K562 (cell line): ENCODE measurements at regions not wholly inside any gene's neighbourhood (a gene's known extent, or its start where the extent isn't known, plus 50 kb on each side); places are given as distances from the start of the nearest gene placed in this dataset.

Experiments
- CBX3 ChIP-seq, 2 experiments: IDR thresholded peaks; 1 replicate in 1 of 2; 2 replicates in 1 of 2; pipeline ENCODE4 v1.6.1; 2012; ENCODE audit warnings: inconsistent platforms in 2 of 2, low read length in 2 of 2, borderline replicate concordance in 1 of 2, control low read depth in 1 of 2
- HEY1 ChIP-seq: fragments of 250-450 bp; sonication (Bioruptor Pico); IDR thresholded peaks from 2 replicates; pipeline ENCODE4 v1.5.0; 2020; ENCODE audit warnings: mild to moderate bottlenecking, moderate library complexity, borderline replicate concordance
- KDM4B ChIP-seq, 2 experiments: fragments of 450-650 bp in 1 of 2; sonication (generic) in 1 of 2; IDR thresholded peaks; 2 replicates each; pipeline ENCODE4 v1.6.1; 2016 to 2017; ENCODE audit warnings: borderline replicate concordance in 2 of 2, antibody characterized with exemption in 1 of 2, low read depth in 1 of 2, mild to moderate bottlenecking in 1 of 2
- SFPQ ChIP-seq: fragments of 200-400 bp; formaldehyde crosslinking; IDR thresholded peaks from 2 replicates; pipeline ENCODE4 v1.6.1; 2017; ENCODE audit warnings: mild to moderate bottlenecking, low read depth, low read length, moderate library complexity
- ZNF318 ChIP-seq, 2 experiments: fragments of 450-650 bp; IDR thresholded peaks; 2 replicates each; pipeline ENCODE4 v1.6.1; 2016; ENCODE audit warnings: mild to moderate bottlenecking in 2 of 2, borderline replicate concordance in 1 of 2, low read depth in 1 of 2, moderate library complexity in 1 of 2

GRCh38 chr21:17446737-17447136 lies 66.1 kb upstream of the CXADR start (continued):
- TF ChIP-seq CBX3 (IDR thresholded peaks at IDR 0.05; ENCODE audit: borderline replicate concordance in 1 of 2, low read length in 2 of 2) (no peak), ZNF318 (IDR thresholded peaks at IDR 0.05; ENCODE audit: borderline replicate concordance in 1 of 2, low read depth in 1 of 2) (no peak), KDM4B (IDR thresholded peaks at IDR 0.05; ENCODE audit: borderline replicate concordance in 2 of 2, low read depth in 1 of 2) (no peak), SFPQ (no peak), HEY1 (no peak)
